ENCODE measurements at regions not wholly inside any gene's neighbourhood (a gene's known extent, or its start where the extent isn't known, plus 50 kb on each side); places are given as distances from the start of the nearest gene placed in this dataset.

- Histone ChIP-seq H3K9me3 (ENCODE audit: control insufficient read depth, low read length) (peaks cover 8% of the 10 kb centered on the region), H3K4me1 (ENCODE audit: control insufficient read depth in 1 of 2, insufficient read depth in 2 of 2, low read length in 2 of 2) (no peaks in the 10 kb centered on the region), H3K4me3 (ENCODE audit: low read length in 2 of 2) (no peak overlapping the region), H3K36me3 (ENCODE audit: control insufficient read depth in 1 of 2, insufficient read depth in 2 of 2, low read length in 1 of 2) (no peaks in the 10 kb centered on the region), H3K27ac (ENCODE audit: low read depth in 1 of 2, low read length in 2 of 2) (no peak overlapping the region), H3K27me3 (ENCODE audit: control insufficient read depth in 1 of 2, insufficient read depth in 2 of 2, low read length in 1 of 2) (peaks cover 0 to under 1% of the 10 kb centered on the region in 2 donors)
- no peak for ATAC-seq (ENCODE audit: low FRiP score)
- DNase-seq: no peak
- 29 to 30% methylated on average over 5 of the region's 5 CpGs for WGBS, 2 donors
- intact Hi-C loops (cut with DNase I): no loop called here
Measured at GRCh38 chr10:21202776-21203462, 305.8 kb upstream of the NEBL start.

DNA sequence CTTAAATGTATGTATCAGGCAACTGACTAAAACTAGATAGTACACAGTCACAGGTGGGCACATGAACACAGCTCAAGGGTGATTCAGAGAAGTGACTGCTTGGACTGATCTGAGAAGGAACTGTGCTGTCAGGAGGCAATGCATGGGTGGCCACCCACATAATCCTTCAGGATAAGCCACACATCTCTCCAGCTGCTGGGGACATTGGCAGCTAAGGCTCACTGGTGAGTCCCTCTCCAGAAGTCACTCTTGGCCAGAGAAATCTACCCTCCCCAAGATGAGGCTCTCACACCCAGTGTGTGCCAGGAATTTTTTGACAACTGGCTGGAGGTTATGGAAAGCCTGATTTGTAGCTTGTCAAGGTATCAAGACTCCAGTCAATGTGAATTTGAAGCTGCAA, 302.4 kb upstream of the NEBL start:
- peaks cover 7% of the 10 kb centered on the region for H3K9me3 ChIP-seq (ENCODE audit: control insufficient read depth, low read length)
- intact Hi-C loops (cut with DNase I): no loop called here
- no peaks in the 10 kb centered on the region for H3K36me3 ChIP-seq (ENCODE audit: control insufficient read depth in 1 of 2, insufficient read depth in 2 of 2, low read length in 1 of 2)
- no peaks in the 10 kb centered on the region for H3K4me1 ChIP-seq (ENCODE audit: control insufficient read depth in 1 of 2, insufficient read depth in 2 of 2, low read length in 2 of 2)
- no peak overlapping the region for H3K27ac ChIP-seq (ENCODE audit: low read depth in 1 of 2, low read length in 2 of 2)
- no peak overlapping the region for H3K4me3 ChIP-seq (ENCODE audit: low read length in 2 of 2)
- no peak for ATAC-seq (ENCODE audit: low FRiP score)
- DNase-seq: no peak
- peaks cover 0 to 2% of the 10 kb centered on the region in 2 donors for H3K27me3 ChIP-seq (ENCODE audit: control insufficient read depth in 1 of 2, insufficient read depth in 2 of 2, low read length in 1 of 2)

- H3K36me3 ChIP-seq (ENCODE audit: control insufficient read depth in 1 of 2, insufficient read depth in 2 of 2, low read length in 1 of 2): no peaks in the 10 kb centered on the region
- 88% methylated on average over 3 of the region's 3 CpGs for WGBS, 2 donors
- DNase-seq (no peak), ATAC-seq (ENCODE audit: low FRiP score) (no peak)
- H3K27me3 ChIP-seq (ENCODE audit: control insufficient read depth in 1 of 2, insufficient read depth in 2 of 2, low read length in 1 of 2): peaks cover 0 to 2% of the 10 kb centered on the region in 2 donors
- peaks cover 7% of the 10 kb centered on the region for H3K9me3 ChIP-seq (ENCODE audit: control insufficient read depth, low read length)
- no peaks in the 10 kb centered on the region for H3K4me1 ChIP-seq (ENCODE audit: control insufficient read depth in 1 of 2, insufficient read depth in 2 of 2, low read length in 2 of 2)
- no peak overlapping the region for H3K27ac ChIP-seq (ENCODE audit: low read depth in 1 of 2, low read length in 2 of 2)
- intact Hi-C loops (cut with DNase I): no loop called here
- H3K4me3 ChIP-seq (ENCODE audit: low read length in 2 of 2): no peak overlapping the region
Measured at GRCh38 chr10:21197838-21198237, 300.7 kb upstream of the NEBL start.

GRCh38 chr10:21196822-21197395, 299.8 kb upstream of the NEBL start:
- intact Hi-C loops (cut with DNase I): no loop called here
- WGBS, 2 donors: 41 to 62% methylated on average over 5 of the region's 5 CpGs

GRCh38 chr10:21195252-21195651, 298.1 kb upstream of the NEBL start:
- intact Hi-C loops (cut with DNase I): no loop called here
- Histone ChIP-seq H3K27ac (ENCODE audit: low read depth in 1 of 2, low read length in 2 of 2) (no peak overlapping the region), H3K27me3 (ENCODE audit: control insufficient read depth in 1 of 2, insufficient read depth in 2 of 2, low read length in 1 of 2) (peaks cover 0 to 2% of the 10 kb centered on the region in 2 donors), H3K9me3 (ENCODE audit: control insufficient read depth, low read length) (peaks cover 7% of the 10 kb centered on the region), H3K4me3 (ENCODE audit: low read length in 2 of 2) (no peak overlapping the region), H3K4me1 (ENCODE audit: control insufficient read depth in 1 of 2, insufficient read depth in 2 of 2, low read length in 2 of 2) (no peaks in the 10 kb centered on the region), H3K36me3 (ENCODE audit: control insufficient read depth in 1 of 2, insufficient read depth in 2 of 2, low read length in 1 of 2) (no peaks in the 10 kb centered on the region)
- ATAC-seq (ENCODE audit: low FRiP score): no peak
- 60 to 77% methylated on average over 1 of the region's 1 CpG for WGBS, 2 donors
- DNase-seq: no peak

More at GRCh38 chr10:21196822-21197395, 299.8 kb upstream of the NEBL start:
- H3K4me1 ChIP-seq (ENCODE audit: control insufficient read depth in 1 of 2, insufficient read depth in 2 of 2, low read length in 2 of 2): no peaks in the 10 kb centered on the region
- DNase-seq (no peak), ATAC-seq (ENCODE audit: low FRiP score) (no peak)
- H3K27ac ChIP-seq (ENCODE audit: low read depth in 1 of 2, low read length in 2 of 2): no peak overlapping the region
- H3K4me3 ChIP-seq (ENCODE audit: low read length in 2 of 2): no peak overlapping the region
- no peaks in the 10 kb centered on the region for H3K36me3 ChIP-seq (ENCODE audit: control insufficient read depth in 1 of 2, insufficient read depth in 2 of 2, low read length in 1 of 2)
- H3K9me3 ChIP-seq (ENCODE audit: control insufficient read depth, low read length): peaks cover 7% of the 10 kb centered on the region
- peaks cover 0 to 2% of the 10 kb centered on the region in 2 donors for H3K27me3 ChIP-seq (ENCODE audit: control insufficient read depth in 1 of 2, insufficient read depth in 2 of 2, low read length in 1 of 2)

- DNase-seq (no peak), ATAC-seq (ENCODE audit: low FRiP score) (no peak)
- Histone ChIP-seq H3K27ac (ENCODE audit: low read depth in 1 of 2, low read length in 2 of 2) (no peak overlapping the region), H3K4me1 (ENCODE audit: control insufficient read depth in 1 of 2, insufficient read depth in 2 of 2, low read length in 2 of 2) (no peaks in the 10 kb centered on the region), H3K36me3 (ENCODE audit: control insufficient read depth in 1 of 2, insufficient read depth in 2 of 2, low read length in 1 of 2) (no peaks in the 10 kb centered on the region), H3K27me3 (ENCODE audit: control insufficient read depth in 1 of 2, insufficient read depth in 2 of 2, low read length in 1 of 2) (peaks cover 0 to 2% of the 10 kb centered on the region in 2 donors), H3K4me3 (ENCODE audit: low read length in 2 of 2) (no peak overlapping the region), H3K9me3 (ENCODE audit: control insufficient read depth, low read length) (peaks cover 7% of the 10 kb centered on the region)
- intact Hi-C loops (cut with DNase I): no loop called here
- 59 to 61% methylated on average over 5 of the region's 5 CpGs for WGBS, 2 donors
Measured at GRCh38 chr10:21194510-21194993, 297.4 kb upstream of the NEBL start.

- 30 to 38% methylated on average over 3 of the region's 3 CpGs for WGBS, 2 donors
- DNase-seq (no peak), ATAC-seq (ENCODE audit: low FRiP score) (no peak)
- intact Hi-C loops (cut with DNase I): no loop called here
- H3K4me3 ChIP-seq (ENCODE audit: low read length in 2 of 2): no peak overlapping the region
- no peaks in the 10 kb centered on the region for H3K4me1 ChIP-seq (ENCODE audit: control insufficient read depth in 1 of 2, insufficient read depth in 2 of 2, low read length in 2 of 2)
- peaks cover 0 to 2% of the 10 kb centered on the region in 2 donors for H3K27me3 ChIP-seq (ENCODE audit: control insufficient read depth in 1 of 2, insufficient read depth in 2 of 2, low read length in 1 of 2)
- H3K27ac ChIP-seq (ENCODE audit: low read depth in 1 of 2, low read length in 2 of 2): no peak overlapping the region
- H3K9me3 ChIP-seq (ENCODE audit: control insufficient read depth, low read length): peaks cover 6% of the 10 kb centered on the region
- no peaks in the 10 kb centered on the region for H3K36me3 ChIP-seq (ENCODE audit: control insufficient read depth in 1 of 2, insufficient read depth in 2 of 2, low read length in 1 of 2)
Measured at GRCh38 chr10:21193196-21193595, 296.1 kb upstream of the NEBL start.

- DNase-seq: no peak
- Histone ChIP-seq H3K4me3 (ENCODE audit: low read length in 2 of 2) (no peak overlapping the region), H3K36me3 (ENCODE audit: control insufficient read depth in 1 of 2, insufficient read depth in 2 of 2, low read length in 1 of 2) (no peaks in the 10 kb centered on the region), H3K4me1 (ENCODE audit: control insufficient read depth in 1 of 2, insufficient read depth in 2 of 2, low read length in 2 of 2) (no peaks in the 10 kb centered on the region), H3K27me3 (ENCODE audit: control insufficient read depth in 1 of 2, insufficient read depth in 2 of 2, low read length in 1 of 2) (no peaks in the 10 kb centered on the region), H3K9me3 (ENCODE audit: control insufficient read depth, low read length) (no peaks in the 10 kb centered on the region), H3K27ac (ENCODE audit: low read depth in 1 of 2, low read length in 2 of 2) (no peak overlapping the region)
- intact Hi-C loops (cut with DNase I): no loop called here
- 89% methylated on average over 2 of the region's 2 CpGs for WGBS, 2 donors
- ATAC-seq (ENCODE audit: low FRiP score): no peak
Measured at GRCh38 chr10:21191512-21191911, 294.4 kb upstream of the NEBL start.

GRCh38 chr10:21184984-21185383, 287.9 kb upstream of the NEBL start:
- intact Hi-C loops (cut with DNase I): no loop called here
- H3K4me3 ChIP-seq (ENCODE audit: low read length in 2 of 2): no peak overlapping the region

More at GRCh38 chr10:21184984-21185383, 287.9 kb upstream of the NEBL start:
- DNase-seq (no peak), ATAC-seq (ENCODE audit: low FRiP score) (no peak)
- no peak overlapping the region for H3K27ac ChIP-seq (ENCODE audit: low read depth in 1 of 2, low read length in 2 of 2)
- H3K9me3 ChIP-seq (ENCODE audit: control insufficient read depth, low read length): no peaks in the 10 kb centered on the region
- 90% methylated on average over 2 of the region's 2 CpGs for WGBS, 2 donors
- no peaks in the 10 kb centered on the region for H3K27me3 ChIP-seq (ENCODE audit: control insufficient read depth in 1 of 2, insufficient read depth in 2 of 2, low read length in 1 of 2)
- no peaks in the 10 kb centered on the region for H3K36me3 ChIP-seq (ENCODE audit: control insufficient read depth in 1 of 2, insufficient read depth in 2 of 2, low read length in 1 of 2)
- H3K4me1 ChIP-seq (ENCODE audit: control insufficient read depth in 1 of 2, insufficient read depth in 2 of 2, low read length in 2 of 2): no peaks in the 10 kb centered on the region
